NCI-H128 (cell line): ENCODE measurements at regions not wholly inside any gene's neighbourhood (a gene's known extent, or its start where the extent isn't known, plus 50 kb on each side); places are given as distances from the start of the nearest gene placed in this dataset.

Source experiments
- DNase-seq: peaks from one replicate; lab custom pipeline; 2025; ENCODE audit not compliant: unreplicated experiment; lab: John Stamatoyannopoulos, UW

GRCh38 chr7:25930492-25931048 lies 221.4 kb upstream of the NFE2L3 start:
- no peak for DNase-seq

- no peak for DNase-seq
Observed at GRCh38 chr7:25931156-25931555, 220.8 kb upstream of the NFE2L3 start.

- DNase-seq: no peak
Observed at GRCh38 chr7:25933921-25934320, 218.1 kb upstream of the NFE2L3 start.

GRCh38 chr7:25940086-25940906 lies 211.7 kb upstream of the NFE2L3 start:
- DNase-seq: no peak

- no peak for DNase-seq
Observed at GRCh38 chr7:25944777-25945515, 207.1 kb upstream of the NFE2L3 start.

GRCh38 chr7:25945608-25946007 lies 206.4 kb upstream of the NFE2L3 start:
- DNase-seq: no peak

GRCh38 chr7:25946181-25946580 lies 205.8 kb upstream of the NFE2L3 start:
- DNase-seq: no peak

- no peak for DNase-seq
Observed at GRCh38 chr7:25947669-25948516, 204.1 kb upstream of the NFE2L3 start.

GRCh38 chr7:25949736-25950487 lies 202.1 kb upstream of the NFE2L3 start:
- DNase-seq: no peak

GRCh38 chr7:25950488-25951413 lies 201.2 kb upstream of the NFE2L3 start:
- peak; percentile 85 for DNase-seq

- DNase-seq: no peak
Observed at GRCh38 chr7:25951414-25952260, 200.4 kb upstream of the NFE2L3 start.

- DNase-seq: no peak
Observed at GRCh38 chr7:25952261-25953057, 199.5 kb upstream of the NFE2L3 start.

- DNase-seq: no peak
Observed at GRCh38 chr7:25953859-25954258, 198.1 kb upstream of the NFE2L3 start.

GRCh38 chr7:25954395-25954794 lies 197.6 kb upstream of the NFE2L3 start:
- no peak for DNase-seq

- no peak for DNase-seq
Observed at GRCh38 chr7:25959168-25959734, 192.7 kb upstream of the NFE2L3 start.

GRCh38 chr7:25963733-25964132 lies 188.3 kb upstream of the NFE2L3 start:
- no peak for DNase-seq

GRCh38 chr7:25964483-25964991 lies 187.5 kb upstream of the NFE2L3 start:
- DNase-seq: no peak
